ENCODE measurements at regions not wholly inside any gene's neighbourhood (a gene's known extent, or its start where the extent isn't known, plus 50 kb on each side); places are given as distances from the start of the nearest gene placed in this dataset.

DNA sequence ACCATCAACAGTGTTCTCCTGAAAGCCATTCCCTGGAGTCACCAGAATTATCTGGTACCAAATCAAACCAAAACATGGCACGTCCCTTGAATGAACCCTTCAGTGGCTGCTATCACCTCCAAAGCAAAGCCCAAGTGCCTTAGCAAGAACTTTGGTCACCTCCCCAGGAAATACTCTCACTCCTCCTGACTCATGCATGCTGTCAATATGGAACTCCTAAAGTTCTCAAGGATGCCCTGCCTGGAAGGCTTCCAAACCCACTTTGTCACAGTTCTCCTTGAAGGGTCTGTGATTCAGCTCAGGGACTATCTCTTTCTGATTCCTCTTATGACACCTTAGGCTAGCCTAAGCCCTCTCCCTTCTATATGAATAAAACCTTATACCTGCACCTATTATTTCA lies 146.1 kb upstream of the RUNX1 start:
- TF ChIP-seq GATA3 (IDR thresholded peaks at IDR 0.05; ENCODE audit: low read depth, low read length) (no peak), GATA2 (IDR thresholded peaks at IDR 0.05; ENCODE audit: low read depth, low read length) (no peak)

DNA sequence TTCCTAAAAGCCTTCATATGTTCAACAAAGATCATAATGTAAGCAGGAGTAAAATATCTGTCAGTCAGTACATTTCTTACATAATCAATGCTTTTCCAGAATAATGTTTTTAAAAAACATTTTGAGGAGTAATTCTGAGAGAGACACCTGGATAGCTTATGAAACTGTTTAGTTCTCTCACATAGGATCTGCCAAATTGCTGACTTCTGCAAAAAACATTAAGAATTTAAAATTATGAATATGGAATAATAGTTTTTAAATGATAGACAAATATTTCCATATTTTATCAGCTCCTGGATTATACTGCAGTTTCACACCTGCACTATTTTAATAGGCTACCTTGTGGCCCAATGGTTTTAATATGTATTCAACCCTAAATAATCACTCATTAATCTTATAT lies 142.7 kb upstream of the RUNX1 start:
- no peak for TF ChIP-seq GATA2 (IDR thresholded peaks at IDR 0.05; ENCODE audit: low read depth, low read length)
- no peak for TF ChIP-seq GATA3 (IDR thresholded peaks at IDR 0.05; ENCODE audit: low read depth, low read length)

DNA sequence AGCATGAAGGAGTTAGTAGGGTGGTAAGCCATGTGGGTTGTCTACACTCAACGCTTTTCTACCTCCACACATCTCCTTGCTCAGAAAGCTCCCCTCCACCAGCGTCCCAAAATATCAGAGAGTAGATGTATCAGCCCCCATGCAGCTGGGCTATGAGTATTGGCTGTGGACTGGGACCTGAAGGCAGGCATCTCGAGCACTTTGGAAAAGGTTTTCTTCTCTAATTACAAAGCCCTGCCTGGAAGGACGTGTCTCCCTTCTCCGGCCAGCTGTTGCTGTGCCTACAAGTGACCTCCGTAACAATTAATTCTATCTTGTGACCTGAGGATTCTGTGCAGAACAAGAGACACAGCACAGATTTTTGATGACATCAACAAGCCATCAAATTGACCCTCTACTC lies 142.0 kb upstream of the RUNX1 start:
- no peak for TF ChIP-seq GATA2 (IDR thresholded peaks at IDR 0.05; ENCODE audit: low read depth, low read length)
- no peak for TF ChIP-seq GATA3 (IDR thresholded peaks at IDR 0.05; ENCODE audit: low read depth, low read length)

DNA sequence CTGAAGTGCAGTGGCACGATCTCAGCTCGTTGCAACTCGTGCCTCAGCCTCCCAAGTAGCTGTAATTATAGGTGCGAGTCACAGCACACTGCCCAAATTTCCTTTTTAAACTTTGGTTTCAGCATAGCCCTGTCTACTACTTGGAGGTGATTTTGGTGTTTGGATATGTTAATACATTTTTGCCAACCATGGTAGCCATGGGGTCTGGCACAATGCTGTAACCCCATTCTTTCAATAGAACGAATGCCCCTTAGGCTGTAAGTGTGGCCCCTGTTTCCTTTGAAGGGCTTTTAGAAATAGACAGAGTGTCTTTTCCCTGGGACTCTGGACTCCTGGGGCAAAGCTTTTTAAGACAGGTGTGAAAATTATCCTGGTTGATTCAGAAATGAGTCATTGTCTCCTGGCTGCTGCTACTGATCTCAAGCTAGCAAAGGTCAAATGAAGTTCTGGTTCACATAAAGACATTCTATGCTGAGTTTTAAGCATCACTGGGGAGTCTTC lies 141.1 kb upstream of the RUNX1 start:
- TF ChIP-seq GATA3 (IDR thresholded peaks at IDR 0.05; ENCODE audit: low read depth, low read length) (no peak), GATA2 (IDR thresholded peaks at IDR 0.05; ENCODE audit: low read depth, low read length) (no peak)

DNA sequence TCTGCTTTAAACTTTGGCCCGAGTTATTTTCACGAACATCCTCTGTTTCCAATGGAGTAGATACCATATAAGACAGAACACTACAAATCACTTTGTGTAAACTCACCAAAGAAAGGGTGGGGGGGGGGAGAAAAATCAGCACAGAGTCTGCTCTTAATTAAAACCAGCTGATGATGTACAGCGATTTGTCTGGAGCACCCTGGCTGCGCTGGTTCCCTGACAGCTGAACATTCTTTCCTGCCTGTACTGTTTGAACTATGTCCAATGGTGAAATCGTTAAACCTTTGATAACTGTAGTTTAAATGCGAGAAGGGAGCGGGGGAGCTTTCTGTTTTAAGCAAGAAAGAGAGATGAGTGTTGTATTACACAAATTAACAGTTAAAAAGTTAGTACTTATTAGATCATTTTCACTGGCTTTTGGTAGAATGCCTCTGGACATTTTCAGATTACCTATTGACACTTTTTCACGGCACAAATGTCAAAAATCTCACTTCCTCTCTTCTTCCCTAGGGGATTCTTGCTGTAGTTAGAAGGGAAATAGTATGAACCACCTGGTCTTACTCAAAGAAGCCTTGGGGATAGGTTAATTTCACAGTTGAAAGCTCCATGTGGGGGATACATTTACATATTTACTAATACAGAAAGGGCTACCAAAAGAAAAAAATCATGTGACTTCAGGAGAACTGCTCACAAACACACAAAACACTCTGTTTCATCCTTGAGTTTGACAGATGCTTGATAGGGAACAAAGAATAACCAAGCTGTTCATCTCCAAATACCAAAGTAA lies 140.2 kb upstream of the RUNX1 start:
- TF ChIP-seq GATA2 (IDR thresholded peaks at IDR 0.05; ENCODE audit: low read depth, low read length) (no peak), GATA3 (IDR thresholded peaks at IDR 0.05; ENCODE audit: low read depth, low read length) (no peak)

DNA sequence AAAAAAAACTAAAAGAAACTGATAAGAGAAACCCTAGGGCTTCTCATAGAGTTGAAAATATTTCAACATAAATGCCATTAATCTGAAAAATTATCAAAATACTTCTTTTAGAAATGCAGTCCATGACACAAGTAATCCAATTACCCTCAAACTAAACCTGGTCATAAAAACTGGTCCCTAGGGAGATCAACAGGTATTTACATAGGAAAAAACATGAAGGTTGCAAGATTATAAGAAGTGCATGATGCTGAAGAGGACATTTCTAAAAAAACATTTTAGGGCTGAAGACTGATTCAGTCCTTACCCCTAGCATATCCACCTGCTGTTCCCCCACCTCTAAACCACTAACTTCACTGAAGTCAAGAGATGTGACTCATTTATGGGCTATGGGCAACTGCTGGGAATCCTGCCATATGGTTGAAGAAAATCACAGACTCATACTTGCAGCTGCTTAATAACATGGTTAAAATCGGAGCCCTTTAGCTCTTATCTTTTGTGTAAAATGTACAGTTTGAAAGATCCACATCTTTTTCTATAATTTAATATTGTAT lies 131.0 kb upstream of the RUNX1 start:
- no peak for TF ChIP-seq GATA3 (IDR thresholded peaks at IDR 0.05; ENCODE audit: low read depth, low read length)
- no peak for TF ChIP-seq GATA2 (IDR thresholded peaks at IDR 0.05; ENCODE audit: low read depth, low read length)

DNA sequence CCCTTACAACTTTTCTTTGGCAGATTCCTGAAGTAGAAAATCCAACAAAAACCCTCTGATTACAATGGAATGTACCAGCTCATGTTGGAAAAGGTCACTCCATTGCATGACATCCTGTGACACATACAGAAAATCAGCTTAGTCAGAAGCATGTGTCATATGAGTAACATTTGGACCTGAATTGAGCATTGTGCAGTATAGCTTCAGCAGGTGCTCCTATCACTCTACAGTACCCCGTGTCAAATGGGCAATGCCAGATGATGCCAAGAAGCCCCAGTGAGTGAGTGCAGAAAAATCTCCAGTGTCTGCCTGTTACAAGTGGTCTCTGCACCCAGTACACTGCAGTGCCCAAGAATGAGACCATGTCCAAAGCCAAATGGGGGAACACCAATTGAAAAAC lies 129.7 kb upstream of the RUNX1 start:
- TF ChIP-seq GATA2 (IDR thresholded peaks at IDR 0.05; ENCODE audit: low read depth, low read length) (no peak), GATA3 (IDR thresholded peaks at IDR 0.05; ENCODE audit: low read depth, low read length) (no peak)

DNA sequence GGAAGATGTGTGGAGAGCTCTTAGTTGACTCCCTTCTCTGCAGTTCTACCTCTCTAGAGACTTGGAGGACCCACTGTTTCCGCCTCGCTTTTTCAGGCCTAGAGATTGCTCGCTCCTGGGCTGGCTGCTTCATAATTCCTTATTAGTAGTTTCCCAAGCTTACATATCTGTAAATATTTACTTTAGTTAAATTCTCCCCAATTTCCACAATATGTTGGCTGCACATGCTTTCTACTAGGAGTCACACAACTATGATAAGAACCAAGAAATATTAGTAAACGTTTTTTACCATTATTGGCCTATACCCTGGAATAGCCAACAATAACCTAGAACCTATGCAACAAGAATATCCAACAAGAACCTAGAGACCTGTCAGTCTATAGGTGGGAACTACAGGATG lies 129.0 kb upstream of the RUNX1 start:
- TF ChIP-seq GATA2 (IDR thresholded peaks at IDR 0.05; ENCODE audit: low read depth, low read length) (no peak), GATA3 (IDR thresholded peaks at IDR 0.05; ENCODE audit: low read depth, low read length) (no peak)

DNA sequence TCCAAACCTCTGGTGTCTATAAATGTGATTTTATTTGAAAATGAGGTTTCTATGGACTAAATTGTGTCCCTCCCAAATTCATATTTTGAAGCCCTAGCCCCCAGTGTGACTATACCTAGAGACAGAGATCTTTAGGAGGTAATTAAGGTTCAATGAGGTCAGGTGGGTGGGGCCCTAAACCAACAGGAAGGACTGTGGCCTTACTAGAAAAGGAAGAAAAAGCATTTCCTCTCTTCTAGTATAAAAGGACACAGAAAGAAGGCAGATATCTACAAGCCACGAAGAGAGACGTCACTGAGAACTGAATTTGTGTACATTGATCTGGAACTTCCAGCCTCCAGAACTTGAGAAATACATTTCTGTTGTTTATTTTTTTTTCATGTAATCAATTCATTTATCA lies 123.1 kb upstream of the RUNX1 start:
- no peak for TF ChIP-seq GATA3 (IDR thresholded peaks at IDR 0.05; ENCODE audit: low read depth, low read length)
- no peak for TF ChIP-seq GATA2 (IDR thresholded peaks at IDR 0.05; ENCODE audit: low read depth, low read length)

DNA sequence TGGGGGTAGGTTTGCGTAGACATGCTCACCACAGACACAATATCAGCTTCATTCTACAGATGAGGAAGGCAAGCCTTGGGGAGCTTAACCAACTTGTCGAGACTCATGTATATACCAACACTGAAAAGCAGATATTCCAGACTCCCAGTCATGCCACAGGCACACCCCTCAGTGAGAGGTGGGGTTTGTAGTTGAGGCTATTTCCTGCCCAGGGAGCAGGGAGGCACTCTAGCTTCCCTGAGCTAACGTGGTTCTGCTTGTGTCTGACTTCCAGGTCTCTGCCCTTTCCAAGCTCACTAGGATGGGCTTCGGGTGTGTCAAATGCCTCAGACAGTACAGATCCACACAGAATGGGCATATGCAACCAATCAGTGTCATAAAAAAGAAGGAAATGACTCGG lies 122.3 kb upstream of the RUNX1 start:
- TF ChIP-seq GATA2 (IDR thresholded peaks at IDR 0.05; ENCODE audit: low read depth, low read length) = no peak
- TF ChIP-seq GATA3 (IDR thresholded peaks at IDR 0.05; ENCODE audit: low read depth, low read length) = no peak

DNA sequence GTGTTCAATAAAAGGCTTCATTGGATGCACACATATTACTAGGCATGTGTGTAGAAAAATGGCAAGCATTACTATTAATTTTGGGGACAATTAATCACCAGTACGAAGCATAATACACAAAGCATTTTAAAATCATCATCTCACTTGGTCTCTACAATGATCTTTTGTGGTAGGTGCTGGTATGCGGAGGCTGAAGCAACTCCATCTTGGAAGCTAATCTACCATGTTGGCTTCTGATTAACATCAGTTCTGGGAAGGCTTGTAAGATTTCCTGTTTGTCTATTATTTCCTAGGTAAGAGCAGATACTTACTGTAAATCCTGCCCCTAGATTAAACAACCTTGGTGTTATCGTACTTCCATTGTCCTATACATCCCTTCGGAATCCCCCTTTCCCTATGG lies 121.7 kb upstream of the RUNX1 start:
- TF ChIP-seq GATA3 (IDR thresholded peaks at IDR 0.05; ENCODE audit: low read depth, low read length) = no peak
- TF ChIP-seq GATA2 (IDR thresholded peaks at IDR 0.05; ENCODE audit: low read depth, low read length) = no peak

DNA sequence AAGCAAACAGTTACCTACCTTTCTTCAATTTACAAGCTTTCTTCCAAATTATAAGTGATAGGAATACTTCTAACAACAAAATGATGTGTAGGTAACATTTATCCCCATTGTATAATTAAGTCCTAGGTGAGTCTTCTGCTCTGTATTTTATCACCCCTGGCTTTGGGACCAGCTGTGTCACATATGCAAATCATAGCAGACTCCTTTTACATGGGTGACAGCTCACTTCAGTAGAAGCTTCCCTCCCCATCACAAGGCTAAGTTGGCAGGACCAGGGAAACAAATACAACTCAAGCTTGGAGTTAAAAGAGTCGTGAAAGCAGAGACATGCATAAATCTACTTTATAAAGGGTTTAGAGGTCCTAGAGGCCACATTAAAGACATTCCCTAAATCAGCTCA lies 121.1 kb upstream of the RUNX1 start:
- TF ChIP-seq GATA3 (IDR thresholded peaks at IDR 0.05; ENCODE audit: low read depth, low read length) (no peak), GATA2 (IDR thresholded peaks at IDR 0.05; ENCODE audit: low read depth, low read length) (no peak)

DNA sequence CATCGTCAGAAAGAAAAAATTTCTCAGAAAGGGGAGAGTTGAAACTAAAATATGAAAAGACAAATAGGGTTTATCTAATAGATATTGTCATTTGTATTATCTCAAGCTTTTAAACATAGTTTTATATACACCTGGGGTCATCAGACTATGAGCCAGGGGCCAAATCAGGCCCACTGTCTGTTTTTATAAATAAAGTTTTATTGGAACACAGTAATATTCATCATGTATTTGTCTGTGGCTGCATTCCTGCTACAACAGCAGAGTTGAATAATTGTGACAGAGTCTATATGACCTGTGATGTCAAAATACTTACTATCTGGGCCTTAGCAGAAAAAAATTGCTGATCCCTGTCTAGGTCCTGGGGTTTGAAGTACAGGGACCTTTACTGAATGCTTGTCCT lies 120.5 kb upstream of the RUNX1 start:
- no peak for TF ChIP-seq GATA3 (IDR thresholded peaks at IDR 0.05; ENCODE audit: low read depth, low read length)
- TF ChIP-seq GATA2 (IDR thresholded peaks at IDR 0.05; ENCODE audit: low read depth, low read length) = no peak

DNA sequence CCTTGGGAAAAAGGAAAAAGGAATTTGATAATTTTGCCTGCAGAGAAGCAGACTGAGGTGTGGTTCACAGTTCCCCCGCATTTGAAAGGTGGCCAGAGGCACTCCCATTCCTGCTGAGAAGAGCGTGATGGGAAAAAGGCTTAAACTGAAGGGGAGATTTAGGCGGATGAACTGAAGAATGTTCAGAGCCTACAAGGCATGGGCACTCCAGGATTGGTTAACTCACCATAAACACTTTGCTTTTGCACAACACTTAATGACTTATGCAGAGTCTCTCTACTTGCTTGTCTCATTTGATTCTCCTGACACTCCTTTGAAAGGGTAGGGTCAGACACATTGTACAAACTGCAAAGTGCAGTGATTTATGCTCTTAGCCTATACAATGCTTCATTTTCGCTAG lies 119.6 kb upstream of the RUNX1 start:
- no peak for TF ChIP-seq GATA3 (IDR thresholded peaks at IDR 0.05; ENCODE audit: low read depth, low read length)
- TF ChIP-seq GATA2 (IDR thresholded peaks at IDR 0.05; ENCODE audit: low read depth, low read length) = no peak

DNA sequence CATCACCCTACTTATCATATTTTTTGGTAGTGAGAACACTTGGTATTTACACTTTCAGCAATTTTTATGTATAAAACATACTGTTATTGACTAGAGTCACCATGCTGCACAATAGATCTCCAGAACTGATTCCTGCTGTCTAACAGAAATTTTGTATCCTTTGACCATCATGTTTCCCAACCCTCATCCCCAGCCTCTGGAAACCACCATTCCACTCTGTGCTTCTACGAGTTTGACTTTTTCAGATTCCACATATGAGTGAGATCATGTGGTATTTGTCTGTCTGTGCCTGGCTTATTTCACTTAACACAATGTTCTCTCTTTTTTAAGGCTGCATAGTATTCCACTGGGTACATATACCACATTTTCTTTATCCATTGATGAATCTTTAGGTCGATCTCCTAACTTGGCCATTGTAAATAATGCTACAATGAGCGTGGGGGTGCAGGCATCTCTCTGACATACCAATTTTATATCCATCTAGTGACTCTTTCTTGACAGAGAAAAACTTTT lies 115.9 kb upstream of the RUNX1 start:
- TF ChIP-seq GATA2 (IDR thresholded peaks at IDR 0.05; ENCODE audit: low read depth, low read length) = no peak
- no peak for TF ChIP-seq GATA3 (IDR thresholded peaks at IDR 0.05; ENCODE audit: low read depth, low read length)

Data from SH-SY5Y (cell line).